MV-4-11 (cell line): ENCODE measurements at regions not wholly inside any gene's neighbourhood (a gene's known extent, or its start where the extent isn't known, plus 50 kb on each side); places are given as distances from the start of the nearest gene placed in this dataset.

ENCODE experiments used
- DNase-seq: peaks from one replicate; lab custom pipeline; 2025; lab: John Stamatoyannopoulos, UW

DNA sequence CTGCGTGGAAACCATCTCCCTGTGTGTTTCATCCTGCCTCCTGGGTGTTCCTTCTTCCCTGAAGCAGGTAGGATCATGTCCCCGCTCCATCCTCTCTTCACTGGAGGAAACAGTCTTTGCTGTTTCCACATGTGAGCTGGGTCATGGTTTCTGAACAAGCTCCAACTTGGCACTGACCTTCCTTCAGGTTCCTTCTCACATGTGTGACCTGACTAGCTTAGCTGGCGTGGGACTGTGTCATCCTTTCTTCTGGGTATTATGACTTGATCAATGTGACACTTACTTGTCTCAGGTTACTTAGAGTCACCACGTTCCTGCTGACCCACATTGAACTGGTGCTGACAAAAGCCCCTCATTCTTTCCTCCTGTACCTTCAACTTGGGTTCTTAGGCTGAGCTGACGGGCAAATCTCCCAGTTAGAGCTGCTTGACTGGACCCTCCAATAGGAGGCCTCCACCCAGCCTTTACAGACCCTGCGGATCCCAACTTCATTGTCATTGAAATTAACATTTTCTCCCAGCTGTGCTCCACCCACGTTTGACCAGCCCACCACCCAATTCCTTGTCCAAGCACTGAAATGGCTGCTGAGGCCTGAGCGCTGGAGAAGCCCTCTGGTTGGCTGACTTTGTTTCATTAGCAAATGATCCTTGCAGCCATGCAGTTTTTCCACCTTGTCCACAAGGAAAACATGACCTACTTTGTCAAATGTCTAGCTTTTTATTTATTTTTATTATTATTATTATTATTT is 128.1 kb downstream of the DDX1 start:
- no peak for DNase-seq

DNA sequence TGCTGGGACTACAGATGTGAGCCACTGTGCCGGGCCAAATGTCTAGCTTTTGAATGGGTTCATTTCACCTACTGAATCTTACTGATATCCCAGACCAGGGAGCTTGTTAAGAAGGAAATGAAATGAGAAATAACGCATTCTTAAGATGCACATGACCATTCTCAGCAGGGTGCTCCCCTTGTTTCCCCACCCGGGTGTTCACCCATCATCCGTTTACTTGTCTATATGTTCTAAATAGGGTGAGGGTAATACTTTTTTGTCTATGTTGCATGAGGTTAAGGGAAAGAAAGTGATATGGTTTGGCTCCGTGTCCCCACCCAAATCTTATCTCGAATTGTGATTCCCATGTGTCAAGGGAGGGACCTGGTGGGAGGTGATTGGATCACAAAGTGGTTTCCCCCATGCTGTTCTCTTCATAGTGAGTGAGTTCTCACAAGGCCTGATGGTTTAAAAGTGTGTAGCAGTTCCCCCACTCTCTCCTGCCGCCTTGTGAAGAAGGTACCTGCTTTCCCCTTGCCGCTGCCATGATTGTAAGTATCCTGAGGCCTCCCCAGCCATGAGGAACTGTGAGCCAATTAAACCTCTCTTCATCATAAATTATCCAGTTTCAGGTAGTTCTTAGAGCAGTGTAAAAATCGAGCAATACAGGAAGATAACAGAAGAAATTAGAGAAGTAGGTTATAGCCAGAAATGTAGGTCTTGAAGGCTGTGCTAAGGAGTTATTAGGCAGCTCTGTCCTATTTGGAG is 129.1 kb downstream of the DDX1 start:
- no peak for DNase-seq

DNA sequence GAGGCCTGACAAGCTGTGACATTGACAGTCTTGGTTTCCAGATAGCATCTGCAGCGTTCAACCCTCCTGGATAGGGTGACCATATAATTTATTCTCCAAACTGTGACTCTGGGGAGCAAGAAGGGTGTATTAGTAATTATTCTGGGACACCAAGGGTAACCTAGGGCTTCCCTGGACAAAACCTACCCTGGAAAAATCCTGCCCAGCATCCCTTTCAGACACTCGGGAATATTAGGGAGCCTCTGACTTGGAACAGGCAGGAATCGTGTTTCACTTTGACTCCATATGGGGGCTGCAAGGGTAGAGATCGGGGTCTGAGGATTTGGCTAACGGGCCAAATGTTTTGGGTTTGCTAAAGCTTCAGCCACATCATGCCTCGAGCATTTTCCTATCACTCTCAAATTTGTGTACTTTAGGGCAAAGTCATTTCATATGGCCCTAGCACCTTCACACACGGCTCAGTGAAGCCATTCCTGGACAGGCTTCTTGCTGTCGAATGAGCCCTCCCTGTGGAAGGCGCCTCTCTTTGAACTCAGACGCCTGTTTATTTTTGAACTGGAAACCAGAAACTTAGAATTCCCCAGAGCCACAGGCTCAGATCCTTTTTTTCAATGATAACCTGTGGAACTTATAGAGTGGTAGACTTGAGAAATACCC is 129.9 kb downstream of the DDX1 start:
- DNase-seq, result no peak

DNA sequence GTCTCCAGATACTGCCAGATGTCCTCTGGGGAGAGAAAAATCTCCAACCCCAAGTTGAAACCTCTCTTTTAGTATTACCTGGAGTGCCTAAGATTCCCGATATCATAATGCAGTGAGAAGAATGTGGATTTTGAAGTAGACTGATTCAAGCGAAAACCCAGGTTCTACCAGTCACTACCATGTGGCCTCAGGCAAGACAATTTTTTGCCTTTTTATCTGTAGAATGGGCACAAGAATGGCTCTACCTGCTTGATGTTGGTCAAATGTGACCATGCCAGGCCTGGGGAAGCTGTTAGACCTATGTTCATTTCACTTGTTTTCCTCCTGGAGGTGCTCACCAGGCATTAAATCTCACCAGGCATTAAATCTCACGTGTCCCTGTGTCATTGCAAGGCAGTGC is 131.3 kb downstream of the DDX1 start:
- no peak for DNase-seq

DNA sequence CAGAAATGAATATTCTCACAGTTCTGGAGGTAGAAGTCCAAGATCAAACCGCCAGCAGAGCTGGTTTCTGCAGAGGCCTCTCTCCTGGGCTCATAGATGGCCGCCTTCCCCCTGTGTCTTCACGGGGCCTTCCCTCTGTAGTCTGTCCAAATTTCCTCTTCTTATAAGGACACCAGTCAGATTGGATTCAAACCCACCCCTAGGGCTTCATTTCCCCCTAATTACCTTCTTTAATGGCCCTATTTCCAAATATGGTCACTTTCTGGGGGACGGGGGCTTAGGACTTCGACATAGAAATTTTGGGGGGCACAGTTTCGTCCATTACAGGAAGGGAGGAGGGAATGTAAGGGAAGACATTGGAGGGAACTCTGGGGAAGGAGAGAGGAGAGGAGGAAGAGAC is 132.6 kb downstream of the DDX1 start:
- no peak for DNase-seq

DNA sequence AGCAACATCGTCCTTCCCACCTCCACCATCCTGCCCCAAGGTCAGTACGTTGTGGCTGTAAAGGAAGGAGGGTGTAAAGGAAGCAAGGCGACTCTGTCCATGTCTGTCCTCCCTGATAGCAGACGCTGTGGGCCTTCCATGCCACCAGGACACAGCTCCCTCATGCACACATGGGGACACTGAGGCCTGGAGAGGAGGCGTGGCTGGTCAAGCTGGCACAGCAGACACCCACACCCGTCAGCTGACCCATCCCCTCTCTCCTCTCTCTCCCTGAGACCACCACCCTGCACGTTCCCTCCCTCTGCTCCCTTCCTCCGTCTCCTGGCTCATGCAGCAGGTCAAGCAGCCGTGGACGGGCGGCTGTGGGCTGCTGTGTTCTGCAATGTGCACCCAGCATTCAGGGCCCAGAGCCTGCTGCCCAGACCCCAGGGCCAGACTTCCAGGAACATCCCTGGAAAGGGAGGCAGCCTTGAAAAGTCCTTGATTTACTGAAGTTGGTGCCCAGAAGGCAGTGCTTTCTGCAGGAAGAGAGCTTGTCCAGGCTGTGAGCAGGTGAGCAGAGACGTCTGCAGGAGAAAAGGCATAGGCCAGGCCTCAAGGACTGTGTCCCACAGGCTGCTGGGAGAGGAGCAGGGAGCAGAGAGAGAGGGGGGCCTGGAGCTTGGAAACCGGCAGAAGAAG is 133.6 kb downstream of the DDX1 start:
- DNase-seq, result no peak

DNA sequence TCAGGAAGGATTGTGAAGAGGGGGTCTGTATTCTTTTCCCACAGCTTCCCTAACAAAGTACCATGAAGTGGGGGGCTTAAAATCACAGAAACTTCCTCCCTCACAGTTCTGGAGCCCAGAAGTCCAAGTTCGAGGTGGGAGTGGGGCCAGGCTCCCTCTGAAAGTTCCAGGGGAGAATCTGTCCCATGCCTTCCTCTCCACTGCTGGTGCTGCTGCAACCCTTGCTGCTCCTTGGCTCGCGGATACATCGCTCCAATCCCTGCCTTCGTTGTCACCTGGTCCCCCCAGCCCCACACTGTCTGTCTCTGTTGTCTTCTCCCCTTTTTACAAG is 134.1 kb downstream of the DDX1 start:
- no peak for DNase-seq

DNA sequence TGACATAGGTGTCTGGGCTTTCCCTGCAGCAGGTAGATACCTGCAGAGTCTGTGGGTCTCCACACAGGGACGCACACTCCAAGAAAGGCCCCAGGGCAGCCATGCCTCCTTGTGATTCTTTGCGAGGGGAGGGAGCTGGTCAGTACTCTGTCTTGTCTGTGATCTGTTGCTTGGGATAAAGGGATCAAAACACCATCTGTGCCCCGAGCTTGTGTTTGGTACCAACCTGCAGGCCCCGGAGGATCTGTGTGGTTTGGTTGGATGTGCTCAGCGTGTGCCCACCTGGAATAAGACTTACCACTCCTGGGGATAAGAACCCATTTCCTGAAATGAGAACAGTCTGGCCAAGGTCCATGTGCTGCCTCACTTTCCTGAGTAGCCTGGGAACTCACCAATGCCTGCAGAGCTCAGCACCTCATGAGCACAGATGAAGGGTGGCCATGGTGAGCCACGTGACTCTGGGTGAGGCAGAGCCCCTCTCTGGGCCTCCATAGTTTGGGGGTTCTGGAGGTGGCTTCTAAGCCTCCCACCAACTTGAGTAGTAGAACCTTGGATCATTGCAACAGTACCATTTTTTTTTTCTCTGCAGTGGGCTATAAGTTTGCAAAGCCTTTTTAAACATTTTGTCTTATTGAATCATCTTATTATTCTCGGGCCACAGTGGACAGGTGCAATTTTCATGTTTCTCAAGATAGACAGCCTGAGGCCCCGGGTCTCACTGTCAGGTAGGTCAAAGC is 134.8 kb downstream of the DDX1 start:
- no peak for DNase-seq

DNA sequence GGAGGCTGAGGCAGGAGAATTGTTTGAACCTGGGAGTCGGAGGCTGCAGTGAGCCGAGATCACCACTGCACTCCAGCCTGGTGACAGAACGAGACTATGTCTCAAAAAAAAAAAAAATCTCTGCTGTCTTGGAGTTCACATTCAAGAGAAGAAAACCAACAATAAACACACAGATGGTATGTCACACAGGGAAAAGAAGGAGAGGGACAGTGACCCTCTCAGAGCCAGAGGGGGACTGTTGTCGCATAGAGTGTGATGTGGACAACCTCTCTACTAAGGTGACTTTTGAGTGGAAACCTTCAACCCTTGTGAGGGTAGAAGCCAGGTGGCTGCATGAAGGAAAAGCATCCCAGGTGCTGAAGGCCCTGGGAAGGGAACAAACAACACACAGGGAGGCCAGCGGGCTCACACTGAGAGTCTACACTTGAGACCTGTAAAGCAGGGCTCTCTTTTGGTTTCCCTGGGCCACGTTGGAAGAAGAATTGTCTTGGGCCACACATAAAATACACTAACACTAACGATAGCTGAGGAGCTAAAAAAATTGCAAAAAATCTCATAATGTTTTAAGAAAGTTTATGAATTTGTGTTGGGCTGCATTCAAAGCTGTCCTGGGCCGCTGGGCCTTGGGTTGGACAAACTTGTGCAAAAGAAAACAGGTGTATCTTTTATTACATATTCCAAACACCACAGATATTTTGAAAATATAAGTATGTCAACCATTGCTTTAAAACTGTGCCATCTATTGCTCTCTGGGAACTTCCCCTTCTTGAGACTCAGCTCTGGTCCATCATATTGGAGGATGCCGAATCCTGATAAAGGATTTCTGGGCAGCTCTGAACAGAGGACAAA is 136.0 kb downstream of the DDX1 start:
- no peak for DNase-seq

DNA sequence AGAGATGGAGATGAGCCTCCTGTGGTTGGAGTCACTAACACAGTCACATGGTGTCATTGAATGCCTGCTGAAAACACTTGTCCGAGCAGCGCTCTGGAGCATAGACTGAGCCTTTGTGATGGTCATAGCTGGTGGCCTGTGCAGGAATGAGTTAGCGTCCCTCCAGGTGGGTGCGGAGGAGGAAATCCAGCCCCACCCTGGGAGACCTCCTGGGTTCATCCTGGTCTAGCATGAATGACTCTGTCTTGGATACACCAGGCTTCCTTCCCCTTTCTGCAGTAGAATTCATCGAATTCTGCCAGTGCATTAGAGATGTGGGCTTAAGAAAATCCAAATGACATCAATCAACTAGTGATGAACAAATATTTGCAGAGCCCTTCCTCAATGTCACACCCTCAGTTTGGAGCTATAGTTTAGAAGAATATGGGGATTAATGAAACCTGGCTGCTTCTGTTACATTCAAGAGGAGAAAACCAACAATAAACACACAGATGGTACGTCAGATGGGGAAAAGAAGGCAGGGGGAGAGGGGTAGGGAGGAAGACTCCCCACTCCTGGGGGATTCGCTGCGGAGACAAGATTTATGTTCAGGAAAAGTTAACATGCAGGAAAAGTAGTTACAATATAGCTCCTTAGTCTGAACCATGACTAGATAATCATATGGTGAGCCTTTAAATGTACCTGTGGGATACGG is 136.7 kb downstream of the DDX1 start:
- DNase-seq, result no peak

DNA sequence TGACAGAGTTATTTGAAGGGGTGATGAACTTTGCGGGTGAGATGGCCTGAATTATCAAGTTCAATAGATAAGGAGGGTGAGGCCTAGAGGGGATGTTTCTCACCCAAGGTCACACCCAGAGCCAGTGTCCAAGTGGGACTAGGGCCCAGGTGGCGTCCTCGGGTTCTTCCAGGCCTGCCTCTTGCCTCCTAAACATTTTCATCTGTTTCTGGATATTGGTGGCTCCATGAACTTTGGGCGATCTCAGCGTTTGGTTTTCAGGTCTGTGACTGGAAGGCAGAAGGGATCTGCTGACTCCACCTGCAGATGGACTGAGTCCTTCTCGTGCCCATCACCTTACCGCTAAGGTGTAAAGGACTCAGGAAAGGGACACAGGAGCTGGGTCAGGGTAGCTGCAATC is 137.3 kb downstream of the DDX1 start:
- no peak for DNase-seq

DNA sequence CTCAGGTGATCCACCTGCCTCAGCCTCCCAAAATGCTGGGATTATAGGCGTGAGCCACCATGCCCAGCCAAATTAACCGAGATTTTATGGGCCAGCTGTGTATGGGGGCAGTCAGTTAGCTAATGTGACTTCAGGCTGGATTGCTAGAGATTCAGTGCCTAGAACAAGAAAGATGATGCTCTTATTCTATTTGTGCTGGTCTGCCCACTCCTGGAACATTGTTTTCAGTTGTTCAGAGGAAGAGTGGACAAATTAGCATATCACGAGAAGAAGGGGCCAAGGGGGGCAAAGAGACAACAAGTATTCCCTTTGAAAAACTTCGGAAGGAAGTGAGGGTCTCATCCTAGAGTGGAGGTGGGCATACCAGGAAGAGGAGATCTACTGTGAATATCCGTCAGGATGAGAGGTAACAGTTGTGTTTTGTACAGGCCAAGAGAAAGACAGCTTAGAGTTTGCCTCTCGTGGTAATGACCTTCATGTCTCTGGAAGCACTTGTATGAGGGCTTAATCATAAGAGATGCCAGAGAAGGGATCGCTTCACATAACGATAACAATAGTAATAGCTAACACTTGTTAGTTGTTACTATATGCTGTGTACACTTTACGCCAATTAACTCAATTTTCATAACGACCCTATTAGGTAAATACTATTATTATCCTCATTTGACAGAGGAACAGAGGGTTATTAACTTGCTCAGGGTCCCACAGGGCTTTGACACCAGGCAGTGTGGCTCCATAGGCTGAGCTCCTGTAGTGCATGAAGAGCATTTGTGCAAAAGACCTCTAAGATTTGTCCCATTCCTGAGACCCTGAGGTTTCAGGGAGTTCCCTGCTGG is 138.3 kb downstream of the DDX1 start:
- no peak for DNase-seq

DNA sequence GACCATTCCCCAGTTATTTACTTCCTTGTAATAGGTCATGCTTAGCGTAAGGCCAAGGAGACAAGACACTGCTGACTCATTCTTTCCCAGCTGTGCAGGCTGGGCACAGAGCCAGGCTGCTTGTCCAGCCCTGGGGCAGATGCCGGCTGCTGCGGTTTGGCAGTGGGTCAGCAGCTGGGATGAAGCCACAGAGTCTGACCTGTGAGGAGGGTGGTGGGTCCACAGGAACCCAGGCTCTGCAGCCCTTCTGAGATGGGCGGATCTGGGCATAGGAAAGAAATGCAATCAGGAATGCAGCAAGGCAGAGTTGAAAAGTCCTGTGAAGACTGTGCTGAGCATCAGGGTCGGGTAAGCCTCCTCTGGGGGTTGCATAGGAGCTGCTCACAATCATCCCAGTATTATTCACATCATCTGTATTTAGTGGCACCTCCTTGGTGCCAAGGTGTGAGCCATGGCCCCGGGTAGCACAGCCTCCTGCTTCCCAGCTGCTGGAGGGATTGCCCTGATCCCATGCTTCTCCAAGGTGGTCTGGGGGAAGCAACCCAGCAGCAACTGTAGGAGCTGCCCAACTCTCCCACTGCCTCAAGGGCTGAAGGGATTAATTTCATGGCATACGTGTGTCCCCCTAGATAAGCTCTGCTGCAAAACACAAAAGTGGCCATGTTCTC is 139.0 kb downstream of the DDX1 start:
- peak; percentile 76 for DNase-seq

DNA sequence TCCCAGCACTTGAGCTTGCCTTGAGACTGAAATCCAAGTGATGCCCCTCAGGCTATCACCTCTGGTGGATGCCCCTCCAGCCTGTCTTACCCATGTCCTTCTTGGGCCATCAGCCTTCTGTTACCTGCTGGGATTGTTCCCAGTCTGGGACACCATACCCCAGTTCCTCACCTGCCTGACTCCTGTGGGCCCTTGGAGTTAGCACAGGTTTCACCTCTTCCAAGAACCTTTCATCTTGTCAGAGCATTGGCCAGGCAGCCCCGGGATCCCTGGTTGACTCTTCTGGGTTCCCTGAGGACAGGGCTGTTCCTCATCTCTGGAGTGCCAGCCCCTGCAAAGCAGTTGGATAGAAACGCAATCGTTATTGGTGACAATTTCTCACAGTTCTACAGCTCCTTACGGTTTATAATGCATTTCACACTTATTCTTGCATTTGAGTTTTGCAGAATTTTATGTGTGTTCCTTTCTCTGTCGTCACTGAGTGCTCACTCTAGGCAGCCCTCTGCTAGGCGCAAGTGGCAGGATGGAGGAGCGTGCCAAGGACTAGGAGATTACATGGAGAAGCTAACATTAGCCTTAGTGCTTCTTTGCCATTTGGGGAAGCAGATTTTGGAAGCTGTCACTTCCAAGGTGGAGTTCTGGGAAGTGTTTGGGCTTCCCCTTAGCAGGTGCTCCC is 139.7 kb downstream of the DDX1 start:
- DNase-seq, result no peak

DNA sequence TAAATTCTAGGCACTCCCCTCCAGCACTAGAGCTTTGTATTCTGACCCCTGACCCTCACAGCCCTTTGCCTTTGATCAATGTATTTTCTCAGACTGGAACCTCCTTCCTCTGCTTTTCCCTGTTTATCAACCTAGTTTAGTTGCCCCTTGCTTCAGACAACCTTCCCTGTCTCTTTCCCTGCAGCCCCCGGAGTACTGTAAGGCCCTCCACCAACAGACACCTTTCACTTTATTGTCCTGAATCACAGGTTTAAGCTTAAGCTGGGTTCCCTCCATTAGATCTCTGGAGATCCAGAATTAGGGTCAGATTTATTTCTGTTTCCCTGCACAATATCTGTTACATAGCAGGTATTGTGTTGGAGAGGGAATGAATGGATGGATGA is 140.2 kb downstream of the DDX1 start:
- no peak for DNase-seq

DNA sequence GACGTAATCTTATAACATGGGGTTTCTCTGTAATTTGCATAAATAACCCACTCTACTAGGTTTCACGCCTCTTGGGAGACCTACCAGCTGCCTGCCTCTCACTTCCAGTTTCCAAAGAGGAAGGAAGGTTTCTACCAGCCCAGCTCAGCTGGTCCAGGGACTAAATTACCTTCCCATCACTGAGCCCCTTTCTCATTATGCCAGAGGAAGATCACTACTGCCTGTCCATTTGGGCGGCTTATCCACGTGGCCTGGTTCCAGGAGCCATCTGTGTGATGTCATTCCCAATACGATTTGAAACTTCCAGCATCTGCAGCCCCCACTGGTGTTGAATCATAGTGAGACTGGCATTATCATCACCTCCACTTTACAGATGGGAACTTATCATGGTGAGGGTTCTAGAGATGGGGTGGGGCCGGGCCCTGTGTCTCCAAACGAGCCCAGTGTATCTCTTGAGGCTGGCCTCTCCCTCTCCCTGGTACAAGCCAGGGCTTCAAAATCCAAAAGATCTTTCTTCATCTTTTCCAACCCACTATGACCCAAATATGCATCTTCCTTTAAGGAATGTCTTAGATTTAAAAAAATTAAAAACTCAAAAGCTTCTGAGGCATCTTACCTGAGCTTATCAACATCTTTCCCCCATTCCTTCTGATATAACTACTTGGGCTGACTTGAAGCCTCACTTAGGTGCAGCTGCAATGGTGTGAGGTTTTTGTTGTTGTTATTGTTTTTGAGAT is 140.8 kb downstream of the DDX1 start:
- DNase-seq, result peak; percentile 26

DNA sequence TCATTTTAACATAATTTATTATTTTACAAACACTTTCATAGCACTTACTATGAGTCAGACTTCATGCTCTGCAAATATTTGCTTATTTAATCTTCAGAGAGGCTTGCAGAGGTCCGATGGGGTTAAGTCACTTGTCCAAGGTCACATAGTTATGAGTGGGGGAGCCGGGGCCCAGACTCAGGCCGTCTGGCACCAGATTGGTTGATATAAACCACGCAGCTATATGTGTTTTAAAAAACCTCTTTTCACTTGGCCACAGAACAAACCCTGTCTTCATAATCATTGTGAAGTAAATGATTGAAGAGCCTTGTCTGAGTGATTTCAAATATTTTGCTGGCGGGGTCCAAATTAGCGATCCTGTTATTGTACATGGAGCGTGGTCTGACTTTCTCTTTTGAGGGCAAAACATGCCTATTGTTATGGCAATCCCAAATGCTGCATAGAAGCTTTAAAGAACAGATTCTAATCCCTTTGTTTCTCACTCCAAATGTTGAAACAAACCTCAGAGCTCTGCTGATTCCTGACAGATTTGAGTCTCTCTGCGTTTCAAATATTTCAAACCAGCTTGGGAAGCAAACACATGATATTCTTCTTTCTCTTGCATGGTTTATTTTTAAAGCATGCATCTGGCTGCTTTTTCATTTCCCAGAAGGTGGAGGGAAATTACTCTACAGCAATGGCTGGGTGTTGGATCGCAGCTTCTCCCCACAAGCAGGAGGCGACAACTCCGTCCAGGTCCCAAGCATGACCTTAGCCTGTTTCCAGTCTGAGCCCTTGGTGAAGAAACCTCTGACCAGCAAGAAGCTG is 142.4 kb downstream of the DDX1 start:
- DNase-seq, result no peak
